NCI-H2196 (cell line): ENCODE measurements at regions not wholly inside any gene's neighbourhood (a gene's known extent, or its start where the extent isn't known, plus 50 kb on each side); places are given as distances from the start of the nearest gene placed in this dataset.

Source experiments
- DNase-seq: peaks from one replicate; lab custom pipeline; 2025; ENCODE audit not compliant: unreplicated experiment; lab: John Stamatoyannopoulos, UW

DNA sequence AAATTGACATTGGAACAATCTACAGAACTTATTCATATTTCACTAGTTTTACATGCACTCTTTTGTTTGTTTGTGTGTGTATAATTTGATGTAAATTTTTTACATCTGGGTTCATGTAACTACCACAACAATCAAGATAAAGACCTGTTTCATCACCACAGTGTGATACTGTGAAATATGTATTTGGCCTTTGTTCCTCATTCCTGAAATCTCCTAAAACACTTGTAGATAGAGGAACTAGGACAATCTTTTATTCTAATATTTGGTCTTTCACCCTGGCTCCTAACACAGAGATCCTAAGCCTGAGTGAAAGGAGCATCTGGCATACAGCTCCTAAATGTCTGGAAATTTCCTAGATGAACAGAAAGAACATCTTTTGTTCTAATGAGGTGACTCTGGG is 155.0 kb upstream of the GPR149 start:
- DNase-seq, result no peak

DNA sequence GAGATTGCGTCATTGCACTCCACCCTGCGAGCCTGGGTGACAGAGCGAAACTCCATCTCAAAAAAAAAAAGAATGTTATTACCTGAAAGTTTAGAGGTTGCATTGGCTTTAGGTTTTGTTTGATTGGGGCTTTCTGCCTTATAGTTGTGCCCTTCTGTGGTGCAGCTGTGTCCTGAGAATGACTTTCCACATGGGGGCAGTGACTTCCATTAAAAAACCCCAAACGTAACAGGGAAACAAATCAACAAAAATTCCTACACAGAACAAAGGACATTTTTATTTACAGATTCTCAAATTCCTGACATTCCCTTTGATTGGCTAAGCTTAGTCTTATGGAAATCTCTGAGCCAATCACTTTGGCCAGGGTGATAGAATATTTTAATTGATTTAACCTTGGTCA is 154.1 kb upstream of the GPR149 start:
- DNase-seq, result no peak

DNA sequence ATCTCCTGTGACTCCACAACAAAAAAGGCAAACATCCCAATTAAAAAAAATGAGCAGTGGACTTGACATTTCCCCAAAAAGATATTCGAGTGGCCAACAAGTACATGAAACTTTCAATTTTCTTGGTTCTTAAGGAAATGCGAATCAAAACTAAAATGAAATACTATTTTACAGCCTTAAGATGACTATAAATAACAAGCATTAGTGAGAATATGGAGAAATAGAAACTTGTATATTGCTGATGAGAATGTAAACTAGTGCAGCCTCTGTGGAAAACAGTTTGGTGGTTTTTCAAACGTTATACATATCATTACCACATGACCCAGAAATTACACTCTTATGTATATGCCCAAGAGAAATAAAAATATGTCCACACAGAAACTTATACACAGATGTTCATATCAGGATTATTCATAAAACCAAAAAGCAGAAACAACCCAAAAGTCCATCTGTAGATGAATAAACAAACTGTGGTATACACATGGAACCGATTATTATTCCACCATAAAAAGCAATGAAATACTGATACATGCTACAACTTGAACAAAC is 153.2 kb upstream of the GPR149 start:
- no peak for DNase-seq

DNA sequence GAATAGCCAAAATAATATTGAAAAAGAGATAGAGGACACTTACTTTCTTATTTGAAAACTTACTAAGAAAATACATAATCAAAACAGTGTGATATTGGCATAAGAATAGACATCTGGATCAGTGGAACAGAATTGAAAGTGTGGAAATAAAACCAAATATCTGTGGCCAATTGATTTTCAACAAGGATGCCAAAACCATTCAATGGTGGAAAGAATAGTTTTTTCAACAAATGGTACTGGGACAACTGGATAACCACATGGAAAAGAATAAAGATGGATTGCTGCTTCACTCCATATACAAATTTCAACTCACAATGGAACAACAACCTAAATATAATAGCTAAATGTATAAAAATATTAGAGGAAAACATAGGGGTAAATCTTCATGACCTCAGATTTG is 152.5 kb upstream of the GPR149 start:
- DNase-seq, result no peak

DNA sequence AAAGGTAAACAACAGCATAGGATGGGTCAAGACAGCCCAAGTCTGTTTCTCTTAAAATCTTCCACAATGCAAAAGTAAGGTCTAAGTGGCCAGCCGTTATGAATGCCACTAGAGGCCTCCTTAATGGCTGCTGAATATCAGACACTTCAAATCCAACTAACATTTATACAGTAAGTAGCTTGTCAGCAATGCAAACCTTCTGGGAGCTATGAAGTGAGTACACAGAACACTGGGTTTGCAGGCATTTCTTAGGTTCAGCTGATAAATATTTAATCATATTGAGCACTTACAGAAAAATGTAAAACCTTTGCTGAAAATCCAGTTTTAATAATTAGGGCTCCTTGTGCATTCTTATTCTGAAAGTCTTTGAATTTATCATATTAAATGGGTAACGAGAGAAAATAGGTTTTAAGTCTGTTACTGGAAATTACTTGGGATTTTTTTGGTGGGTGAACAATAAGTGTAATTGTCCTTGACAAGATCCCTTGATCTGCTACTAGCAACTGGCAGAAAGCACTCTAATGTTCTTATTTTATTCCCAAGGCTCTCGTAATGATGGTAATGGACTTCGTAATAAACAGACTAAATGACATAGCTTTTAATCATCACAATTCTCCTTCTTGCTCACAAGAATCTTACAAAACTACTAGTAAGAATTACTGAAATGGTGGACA is 141.7 kb upstream of the GPR149 start:
- no peak for DNase-seq

DNA sequence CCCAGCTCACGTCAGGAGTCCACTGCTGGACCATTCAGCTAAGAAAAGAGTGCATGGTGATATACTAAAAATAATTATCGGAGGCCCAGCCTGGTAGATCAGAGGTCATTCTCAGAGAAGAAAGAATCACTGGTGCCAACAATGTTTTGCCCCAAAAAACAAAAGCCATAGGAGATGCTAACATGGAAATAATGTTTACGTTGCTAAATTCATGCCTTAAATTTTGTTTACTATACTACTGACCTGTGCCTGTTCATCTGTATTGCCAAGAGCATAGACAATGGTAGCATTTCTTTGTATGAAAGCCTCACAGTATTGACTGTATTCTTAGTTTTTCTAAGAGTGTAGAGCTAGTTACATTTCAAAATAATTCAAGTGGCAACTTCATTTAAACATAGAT is 138.1 kb upstream of the GPR149 start:
- DNase-seq, result no peak

DNA sequence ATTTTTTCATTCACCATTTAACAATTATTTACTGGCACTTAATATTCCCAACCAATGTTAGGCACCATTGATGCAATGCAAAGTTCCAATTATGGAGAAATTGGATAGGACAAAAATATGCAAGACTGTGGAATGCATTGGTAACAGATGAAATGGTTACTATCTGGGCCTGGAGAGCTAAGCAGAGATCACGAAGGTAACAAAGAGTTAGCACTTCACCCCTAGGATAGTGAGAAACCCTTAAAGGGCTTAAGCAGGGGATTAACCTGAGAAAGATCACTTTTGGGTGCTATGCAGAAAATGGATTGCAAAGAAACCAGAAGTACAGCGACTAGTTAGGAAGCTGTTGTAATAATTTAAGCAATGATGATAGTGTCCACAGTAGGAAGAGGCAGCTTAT is 129.6 kb upstream of the GPR149 start:
- DNase-seq, result no peak

DNA sequence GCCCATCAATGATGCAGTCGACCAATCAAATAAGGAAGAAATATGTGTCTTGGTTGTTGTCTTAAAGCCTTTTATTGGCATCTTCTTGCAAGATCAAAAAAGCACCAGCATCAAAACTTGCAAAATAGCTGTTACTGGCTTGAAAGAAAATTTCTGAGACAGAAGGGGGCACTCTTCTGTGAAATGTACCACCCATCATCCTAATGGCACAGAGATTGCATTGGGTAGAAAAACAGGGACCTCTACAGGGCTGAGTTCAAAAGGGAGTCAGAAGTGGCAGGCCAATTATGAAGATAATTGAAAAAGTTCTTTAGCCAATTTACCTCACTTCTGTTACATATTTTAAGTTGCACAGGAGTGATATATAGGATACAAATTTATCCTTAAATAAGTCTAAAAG is 122.3 kb upstream of the GPR149 start:
- no peak for DNase-seq

DNA sequence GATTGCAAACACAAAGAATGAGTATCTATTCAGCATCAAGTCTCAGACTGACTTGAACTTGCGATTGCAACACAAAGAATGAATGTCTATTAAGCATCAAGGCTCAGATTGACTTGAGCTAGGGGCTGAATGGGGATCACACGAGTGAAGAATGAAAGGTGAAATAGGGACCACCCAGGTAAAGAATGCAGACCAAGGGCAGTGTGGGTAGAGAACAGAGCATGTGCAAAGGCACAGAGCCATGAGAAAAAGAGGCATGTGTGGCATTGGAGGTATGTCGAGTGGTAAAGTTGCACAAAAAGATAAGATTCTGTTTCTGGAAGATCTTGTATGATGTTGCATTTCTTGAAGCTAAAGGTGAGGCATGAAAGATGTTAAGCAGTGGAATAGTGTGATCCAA is 119.4 kb upstream of the GPR149 start:
- no peak for DNase-seq

DNA sequence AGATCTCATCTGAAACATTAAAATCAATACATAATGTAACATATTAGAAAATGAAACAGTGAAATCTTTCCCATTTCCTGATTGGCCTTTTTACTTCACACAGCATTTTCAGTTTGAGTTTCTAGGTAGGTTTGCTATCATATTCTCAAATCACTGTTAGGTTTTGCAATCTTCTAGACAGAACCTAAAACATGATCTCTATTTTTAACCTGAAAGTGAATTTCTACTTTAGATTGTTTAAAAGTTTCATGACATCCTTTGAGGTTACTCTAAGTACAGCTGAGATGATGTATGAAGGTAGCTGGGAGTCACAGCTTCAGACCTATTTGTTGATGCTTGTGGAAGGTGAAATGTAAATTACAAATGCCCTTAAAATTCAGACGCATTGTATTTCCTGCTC is 118.4 kb upstream of the GPR149 start:
- DNase-seq, result no peak

DNA sequence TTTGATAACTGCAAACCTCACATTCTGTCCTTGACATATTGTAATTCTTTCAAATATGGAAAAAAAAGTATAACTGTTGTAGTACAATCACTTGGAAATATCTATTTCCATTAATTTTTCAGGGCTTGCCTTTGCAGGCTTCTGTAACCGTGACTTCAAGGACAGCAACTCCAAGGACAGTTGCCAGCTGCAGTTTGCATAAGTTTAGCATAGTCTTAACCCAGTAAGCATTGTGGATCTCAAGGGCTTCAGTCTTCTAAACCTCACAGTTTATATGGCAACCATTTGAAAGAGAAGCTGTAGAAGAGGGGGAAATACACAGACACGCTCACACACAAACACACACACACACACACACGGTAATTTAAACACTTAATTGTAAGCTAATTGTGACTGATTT is 112.8 kb upstream of the GPR149 start:
- DNase-seq, result no peak

DNA sequence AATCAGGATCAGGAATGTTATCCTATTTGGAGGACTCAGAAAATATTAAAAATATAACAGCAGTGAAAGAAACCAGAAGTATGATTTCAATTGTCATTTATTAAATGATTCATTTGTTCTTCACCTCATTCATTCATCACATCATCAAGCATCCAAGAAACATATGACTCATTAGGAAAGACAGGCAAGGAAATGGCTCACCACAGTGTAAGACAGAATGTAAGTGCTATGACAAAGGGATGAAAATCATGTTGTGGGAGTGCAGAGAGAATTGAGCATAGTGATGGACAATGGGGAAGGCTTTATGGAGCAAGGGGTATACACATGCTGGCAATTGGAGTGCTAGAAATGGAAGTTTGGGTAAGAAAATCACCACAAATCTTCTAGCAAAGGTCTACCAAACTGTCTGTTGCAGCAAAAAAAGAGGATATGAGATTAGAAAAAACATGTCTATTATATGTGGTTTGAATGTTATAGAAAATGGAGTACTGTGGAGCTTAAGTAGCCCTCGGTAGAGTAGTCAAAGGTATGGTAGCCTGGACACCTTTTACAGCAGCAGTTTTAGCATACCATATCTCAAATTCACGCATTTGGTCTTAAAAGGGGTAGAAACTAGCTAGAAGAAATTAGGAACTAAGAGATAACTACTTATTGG is 111.1 kb upstream of the GPR149 start:
- DNase-seq, result no peak

DNA sequence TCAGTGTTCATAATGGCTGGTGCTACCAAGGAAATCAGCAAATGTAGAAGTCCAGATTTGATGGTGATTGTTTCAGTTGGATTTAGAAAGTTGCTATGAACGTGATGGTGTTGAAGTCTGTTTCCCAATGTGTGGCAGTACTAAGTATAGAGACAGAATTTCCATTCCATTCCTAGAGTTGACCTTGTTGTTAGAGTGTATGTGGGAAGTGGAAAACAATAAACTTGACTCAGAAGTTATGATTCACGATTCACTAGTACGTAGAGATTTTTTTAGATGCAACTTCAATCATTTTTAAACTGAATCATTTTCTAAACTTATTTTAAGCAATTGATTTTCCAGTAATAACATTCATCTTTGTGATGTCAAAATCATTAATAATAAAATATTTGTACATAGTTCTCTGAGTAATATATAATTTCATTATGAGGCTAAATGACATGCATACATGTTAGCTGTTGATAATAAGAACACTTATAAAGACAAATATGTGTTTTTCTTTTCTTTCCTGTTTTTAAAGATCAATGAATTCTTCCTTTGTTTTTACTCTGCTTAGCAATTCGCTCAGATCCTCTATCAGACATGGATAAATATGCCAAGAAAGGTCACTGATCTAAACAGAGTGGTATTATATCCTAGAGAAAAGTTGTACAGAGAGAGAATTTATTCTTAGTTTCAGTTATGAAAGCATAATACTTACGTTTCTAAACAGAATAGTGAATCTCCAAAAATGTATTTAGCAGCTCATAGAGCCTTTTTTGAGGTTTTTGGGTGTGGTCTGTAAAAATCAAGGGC is 108.8 kb upstream of the GPR149 start:
- no peak for DNase-seq

DNA sequence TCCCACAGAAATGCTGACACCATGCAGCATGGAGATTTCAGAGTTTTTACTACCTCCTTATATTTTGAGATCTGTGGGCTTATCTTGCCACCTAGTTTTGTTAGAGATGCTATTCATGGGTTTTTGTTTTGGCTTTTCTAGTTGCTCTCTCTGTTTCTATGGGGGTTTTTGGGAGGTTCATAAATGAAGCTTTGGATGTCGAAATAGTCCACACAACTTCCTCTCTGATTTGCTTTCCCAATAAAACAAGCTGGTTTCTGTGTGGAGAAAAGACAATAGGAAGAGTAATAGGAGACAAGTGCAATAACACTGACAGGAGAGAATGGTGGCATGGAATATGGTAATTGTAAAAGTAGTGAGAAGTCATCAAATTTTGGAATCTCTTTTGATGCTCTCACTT is 106.8 kb upstream of the GPR149 start:
- DNase-seq, result no peak

DNA sequence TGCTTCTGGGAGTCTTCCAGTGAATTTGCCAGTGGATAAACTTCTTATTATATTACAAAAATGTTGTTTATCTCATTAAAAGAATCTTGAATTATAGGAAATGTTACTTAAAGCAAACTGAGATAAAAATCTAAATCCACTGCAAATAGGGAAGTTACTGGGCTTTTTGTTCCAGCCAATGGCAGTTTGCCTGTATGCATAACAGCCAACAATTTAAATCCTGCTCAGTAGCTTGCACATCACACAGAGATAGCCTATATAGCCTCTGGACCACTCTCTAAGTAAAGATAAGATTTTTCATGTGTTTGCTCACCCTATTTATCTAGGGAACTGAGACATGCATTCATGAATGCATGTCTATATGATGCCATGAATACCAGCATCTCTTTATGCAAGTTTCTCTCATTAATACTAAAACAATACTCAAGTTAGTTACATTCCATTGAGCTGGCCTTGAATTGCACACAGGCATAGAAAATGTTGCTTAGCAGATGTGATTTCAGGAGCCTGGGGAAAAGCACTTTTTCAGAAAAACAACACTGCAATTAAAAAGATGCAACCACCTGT is 92.1 kb upstream of the GPR149 start:
- no peak for DNase-seq

DNA sequence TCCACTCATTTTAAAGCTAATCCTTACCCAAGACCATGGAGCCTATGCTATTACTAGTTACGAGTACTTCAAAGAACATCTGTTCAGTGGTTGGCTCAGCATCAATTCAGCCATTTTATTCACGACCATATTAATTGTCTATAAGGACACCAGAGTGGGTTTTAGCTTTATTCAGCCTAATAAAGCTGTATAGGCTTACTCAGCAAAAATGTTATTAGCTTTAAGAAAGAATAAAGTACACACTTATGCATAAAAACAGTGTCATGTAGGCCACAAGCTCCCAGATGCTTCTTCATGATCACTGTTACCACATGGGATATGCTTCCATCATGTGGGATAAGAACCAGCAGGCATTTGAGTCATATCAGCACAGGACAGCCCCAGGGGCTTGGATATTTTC is 87.4 kb upstream of the GPR149 start:
- DNase-seq, result no peak

DNA sequence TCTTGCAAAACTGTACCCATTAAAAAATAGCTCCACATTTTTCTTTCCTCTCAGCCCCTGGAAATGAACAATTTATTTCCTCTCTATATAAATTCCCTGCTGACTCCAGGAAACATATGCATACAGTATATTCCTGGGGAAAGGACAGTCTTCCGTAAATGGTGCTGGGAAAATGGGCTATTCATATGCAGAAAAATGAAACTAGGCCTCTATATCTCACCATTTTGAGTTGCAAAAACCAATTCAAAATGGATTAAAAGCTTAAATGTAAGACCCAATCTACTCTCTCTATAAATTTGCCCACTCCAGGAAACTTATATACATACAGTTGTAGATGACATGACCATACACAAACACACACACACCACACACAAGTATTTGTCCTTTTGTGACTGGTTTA is 85.9 kb upstream of the GPR149 start:
- DNase-seq, result no peak

DNA sequence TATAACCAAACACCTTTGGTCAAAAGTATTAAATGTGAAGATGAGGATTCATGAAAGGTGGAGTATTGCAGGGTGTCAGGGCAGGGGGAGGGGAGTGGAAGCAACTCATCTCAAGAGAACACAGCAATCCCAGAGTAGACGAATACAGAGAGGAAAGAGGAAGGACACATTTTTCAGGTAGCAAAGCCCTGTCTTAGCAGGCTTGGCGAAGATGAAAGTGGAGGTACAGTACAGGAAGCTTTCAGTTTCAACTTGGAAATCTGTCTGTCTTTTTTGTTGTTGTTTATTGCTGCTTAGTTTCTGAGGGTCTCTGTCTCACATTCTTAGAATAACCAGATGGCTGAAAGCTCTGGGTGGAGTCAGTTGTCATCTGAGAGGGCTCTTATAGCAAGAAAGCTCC is 80.8 kb upstream of the GPR149 start:
- DNase-seq, result no peak

DNA sequence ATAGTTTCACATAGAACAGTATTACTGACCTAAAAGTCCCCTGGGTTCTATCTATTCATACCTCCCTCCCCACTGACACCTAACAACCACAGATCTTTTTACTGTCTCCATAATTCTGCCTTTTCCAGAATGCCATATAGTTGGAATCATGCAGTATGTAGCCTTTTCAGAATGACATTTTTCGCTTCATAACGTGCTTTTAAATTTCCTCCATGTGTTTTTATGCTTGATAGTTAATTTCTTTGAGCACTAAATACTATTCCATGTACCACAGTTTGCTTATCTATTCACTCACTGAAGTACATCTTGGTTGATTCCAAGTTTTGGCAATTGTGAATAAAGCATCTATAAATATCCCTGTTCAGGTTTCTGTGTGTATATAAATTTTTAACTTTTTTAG is 77.7 kb upstream of the GPR149 start:
- DNase-seq, result no peak

DNA sequence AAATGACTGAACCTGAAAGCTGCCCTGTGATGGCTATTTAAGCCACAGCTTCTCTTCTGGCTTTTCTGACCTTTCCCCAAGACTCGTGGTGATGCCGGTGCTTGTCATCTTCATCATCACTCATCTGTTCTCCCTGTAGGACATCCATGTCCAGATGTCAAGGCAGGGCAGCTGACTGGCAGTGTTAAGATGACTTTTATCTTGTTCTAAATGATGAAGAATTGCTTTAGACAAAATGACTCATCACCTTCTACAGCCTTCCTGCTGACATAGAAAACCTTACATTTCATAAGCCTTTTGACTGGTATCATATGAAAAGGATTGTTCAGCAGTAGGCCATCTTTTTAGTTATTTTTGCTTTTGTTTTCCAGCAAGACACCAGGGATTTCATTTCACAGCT is 67.0 kb upstream of the GPR149 start:
- no peak for DNase-seq

DNA sequence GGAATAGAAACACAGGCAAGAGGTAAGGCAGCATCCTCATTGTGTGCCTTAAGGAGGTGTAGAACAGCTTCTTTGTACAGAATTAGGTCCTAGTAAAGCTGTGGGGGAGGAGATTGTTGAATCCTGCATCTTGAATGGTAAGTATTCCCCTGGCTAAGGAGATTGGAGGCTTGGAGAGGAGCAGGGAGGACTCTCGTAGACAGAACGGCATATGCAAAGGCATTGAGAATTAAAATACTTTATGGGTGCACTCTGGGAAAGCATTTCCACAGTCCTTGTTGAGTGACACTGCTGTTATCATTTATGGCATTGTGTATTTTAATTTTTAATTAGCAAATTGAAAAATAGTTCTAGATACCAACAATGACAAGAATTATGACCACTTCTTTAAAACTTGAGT is 66.5 kb upstream of the GPR149 start:
- DNase-seq, result no peak

DNA sequence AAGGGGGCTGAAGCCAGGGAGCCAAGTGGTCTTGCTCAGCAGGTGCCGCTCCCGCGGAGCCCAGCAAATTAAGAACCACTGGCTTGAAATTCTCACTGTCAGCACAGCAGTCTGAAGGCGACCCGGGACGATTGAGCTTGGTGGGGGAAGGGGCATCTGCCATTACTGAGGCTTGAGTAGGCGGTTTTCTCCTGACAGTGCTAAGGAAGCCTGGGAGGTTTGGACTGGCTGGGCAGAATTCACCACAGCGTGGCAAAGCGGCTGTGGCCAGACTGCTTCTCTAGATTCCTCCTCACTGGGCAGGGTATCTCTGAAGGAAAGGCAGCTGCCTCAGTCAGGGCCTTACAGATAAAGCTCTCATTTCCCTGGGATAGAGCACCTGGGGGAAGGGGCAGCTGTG is 57.0 kb upstream of the GPR149 start:
- DNase-seq, result no peak
